ENCODE measurements at regions not wholly inside any gene's neighbourhood (a gene's known extent, or its start where the extent isn't known, plus 50 kb on each side); places are given as distances from the start of the nearest gene placed in this dataset.

- Histone ChIP-seq H3K27ac (no peak overlapping the region), H3K4me3 (ENCODE audit: low read depth, low read length) (no peak overlapping the region), H3K36me3 (replicated peaks) (no peaks in the 10 kb centered on the region), H3K27me3 (replicated peaks) (no peaks in the 10 kb centered on the region)
- in situ Hi-C loops (cut with HindIII; ENCODE audit: low pct_ligation_motif_present, low sequenced_read_pairs): no loop called here
- TF ChIP-seq CTCF (IDR thresholded peaks at IDR 0.05; ENCODE audit: low read depth, low read length, missing control alignments): no peak
- no peak for DNase-seq
Measured at GRCh38 chr2:33764551-33764950, 165.5 kb upstream of the FAM98A start.

GRCh38 chr2:33763671-33764310, 164.7 kb upstream of the FAM98A start:
- DNase-seq: no peak
- in situ Hi-C loops (cut with HindIII; ENCODE audit: low pct_ligation_motif_present, low sequenced_read_pairs): no loop called here
- H3K27ac ChIP-seq: no peak overlapping the region
- H3K36me3 ChIP-seq (replicated peaks): no peaks in the 10 kb centered on the region
- TF ChIP-seq CTCF (IDR thresholded peaks at IDR 0.05; ENCODE audit: low read depth, low read length, missing control alignments): no peak
- no peaks in the 10 kb centered on the region for H3K27me3 ChIP-seq (replicated peaks)
- H3K4me3 ChIP-seq (ENCODE audit: low read depth, low read length): no peak overlapping the region

- in situ Hi-C loops (cut with HindIII; ENCODE audit: low pct_ligation_motif_present, low sequenced_read_pairs): no loop called here
- no peak overlapping the region for H3K27ac ChIP-seq
Measured at GRCh38 chr2:33762636-33763035, 163.5 kb upstream of the FAM98A start.

GRCh38 chr2:33746208-33746800, 147.2 kb upstream of the FAM98A start:
- no peak for DNase-seq
- in situ Hi-C loops (cut with HindIII; ENCODE audit: low pct_ligation_motif_present, low sequenced_read_pairs): no loop called here

More at GRCh38 chr2:33762636-33763035, 163.5 kb upstream of the FAM98A start:
- Histone ChIP-seq H3K4me3 (ENCODE audit: low read depth, low read length) (no peak overlapping the region), H3K36me3 (replicated peaks) (no peaks in the 10 kb centered on the region), H3K27me3 (replicated peaks) (no peaks in the 10 kb centered on the region)
- TF ChIP-seq CTCF (IDR thresholded peaks at IDR 0.05; ENCODE audit: low read depth, low read length, missing control alignments): no peak
- no peak for DNase-seq

GRCh38 chr2:33735096-33735495, 136.0 kb upstream of the FAM98A start:
- H3K36me3 ChIP-seq (replicated peaks): no peaks in the 10 kb centered on the region
- no peak for DNase-seq
- TF ChIP-seq CTCF (IDR thresholded peaks at IDR 0.05; ENCODE audit: low read depth, low read length, missing control alignments): no peak
- in situ Hi-C loops (cut with HindIII; ENCODE audit: low pct_ligation_motif_present, low sequenced_read_pairs): no loop called here
- no peak overlapping the region for H3K4me3 ChIP-seq (ENCODE audit: low read depth, low read length)
- H3K27ac ChIP-seq: no peak overlapping the region
- no peaks in the 10 kb centered on the region for H3K27me3 ChIP-seq (replicated peaks)

More at GRCh38 chr2:33746208-33746800, 147.2 kb upstream of the FAM98A start:
- Histone ChIP-seq H3K36me3 (replicated peaks) (no peaks in the 10 kb centered on the region), H3K27ac (no peak overlapping the region), H3K27me3 (replicated peaks) (no peaks in the 10 kb centered on the region), H3K4me3 (ENCODE audit: low read depth, low read length) (no peak overlapping the region)
- TF ChIP-seq CTCF (IDR thresholded peaks at IDR 0.05; ENCODE audit: low read depth, low read length, missing control alignments): no peak

All from brain microvascular endothelial cell (primary cell).